Adrenal gland (tissue), 5 donors: ENCODE measurements at regions not wholly inside any gene's neighbourhood (a gene's known extent, or its start where the extent isn't known, plus 50 kb on each side); places are given as distances from the start of the nearest gene placed in this dataset.

Source experiments
- CTCF ChIP-seq, 6 experiments: fragments of 450-650 bp in 4 of 6; fragments of 200-600 bp in 2 of 6; sonication (generic) in 1 of 6; IDR thresholded peaks; 1 replicate in 5 of 6; 2 replicates in 1 of 6; pipeline versions ENCODE4 v1.5.1 to v1.8.0; 2016 to 2021; ENCODE audit warnings: antibody characterized with exemption in 6 of 6, mild to moderate bottlenecking in 2 of 6, moderate library complexity in 1 of 6
- POLR2A ChIP-seq, 2 donors: fragments of 450-650 bp; IDR thresholded peaks; one replicate each; pipeline ENCODE4 v1.6.1; 2017; ENCODE audit warnings: antibody characterized with exemption in 2 of 2, mild to moderate bottlenecking in 2 of 2, moderate library complexity in 1 of 2
- donor health status: DM: no; HTN: no; CAD: no.

GRCh38 chr1:192879406-192879805, 70.6 kb downstream of the RGS2 start:
- TF ChIP-seq CTCF (IDR thresholded peaks at IDR 0.05) (peak in 4 of 6 experiments; percentile 8 to 40 (median 32)), POLR2A (IDR thresholded peaks at IDR 0.05) (no peak)
